IPS-11a (cell line): ENCODE measurements at regions not wholly inside any gene's neighbourhood (a gene's known extent, or its start where the extent isn't known, plus 50 kb on each side); places are given as distances from the start of the nearest gene placed in this dataset.

ENCODE experiments used
- H3K4me3 ChIP-seq: one replicate; pipeline ENCODE4 v1.5.1; 2013; ENCODE audit warnings: low read depth, low read length, control low read depth

DNA sequence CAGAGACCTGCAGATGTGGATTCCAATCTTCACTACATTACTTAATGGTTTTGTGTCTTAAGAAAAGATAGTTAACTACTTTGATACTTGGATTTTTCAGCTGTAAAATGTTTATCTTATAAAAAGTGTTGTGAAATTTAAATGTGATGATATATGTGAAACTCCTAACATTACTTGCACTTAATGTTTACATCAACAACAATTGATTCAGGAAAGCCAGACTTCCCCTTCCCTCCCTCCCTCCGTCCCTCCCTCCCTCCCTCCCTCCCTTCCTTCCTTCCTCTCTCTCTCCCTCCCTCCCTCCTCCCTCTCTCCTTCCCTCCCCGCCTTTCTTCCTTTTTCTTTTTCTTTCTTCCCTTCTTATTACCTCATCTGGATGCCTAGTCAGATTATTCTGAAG, 773.9 kb upstream of the FAM98A start:
- no peak overlapping the region for H3K4me3 ChIP-seq

DNA sequence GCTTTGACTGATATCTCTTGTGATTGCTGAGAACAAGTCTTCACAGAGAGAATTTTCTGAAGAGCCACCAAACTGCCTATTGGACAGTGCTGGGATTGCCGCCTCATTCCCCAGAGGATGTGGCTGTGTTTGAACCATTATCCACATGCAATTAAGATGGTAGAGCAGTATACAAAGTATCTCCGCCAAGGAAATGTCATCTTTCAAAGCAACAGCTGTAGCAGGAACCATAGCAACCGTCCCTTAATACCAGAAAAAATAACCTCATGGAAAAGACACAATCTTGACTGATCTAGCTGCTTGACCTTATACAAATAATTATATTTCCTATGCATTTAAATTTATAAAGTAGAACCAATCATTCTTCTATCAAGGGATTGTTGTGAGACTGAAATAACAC, 772.6 kb upstream of the FAM98A start:
- H3K4me3 ChIP-seq: no peak overlapping the region

GRCh38 chr2:34368304-34368703, 769.2 kb upstream of the FAM98A start:
- H3K4me3 ChIP-seq: no peak overlapping the region

- H3K4me3 ChIP-seq: no peak overlapping the region
Observed at GRCh38 chr2:34365932-34366331, 766.8 kb upstream of the FAM98A start.

GRCh38 chr2:34365512-34365911, 766.4 kb upstream of the FAM98A start:
- no peak overlapping the region for H3K4me3 ChIP-seq

GRCh38 chr2:34353509-34354113, 754.5 kb upstream of the FAM98A start:
- no peak overlapping the region for H3K4me3 ChIP-seq

DNA sequence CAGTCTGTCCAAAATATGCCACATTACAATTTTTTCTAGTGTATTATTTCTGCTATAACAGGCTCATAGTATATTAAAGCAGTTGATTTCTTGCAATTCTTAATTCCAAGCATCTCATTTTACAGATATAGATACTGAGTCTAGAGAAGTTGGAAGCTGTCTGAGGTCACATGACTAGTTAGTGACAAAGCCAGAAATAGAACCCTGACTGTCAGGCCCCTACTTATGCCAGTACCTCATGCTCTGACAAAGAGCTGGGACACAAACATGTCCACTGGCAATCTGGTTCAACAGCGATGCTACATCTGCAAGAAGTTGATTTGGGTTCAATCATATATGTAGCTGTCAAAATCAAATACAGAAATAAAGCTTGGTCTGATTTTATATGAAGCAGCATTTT, 750.4 kb upstream of the FAM98A start:
- no peak overlapping the region for H3K4me3 ChIP-seq

- H3K4me3 ChIP-seq: no peak overlapping the region
Observed at GRCh38 chr2:34345030-34345429, 745.9 kb upstream of the FAM98A start.

GRCh38 chr2:34340307-34340706, 741.2 kb upstream of the FAM98A start:
- H3K4me3 ChIP-seq: no peak overlapping the region

DNA sequence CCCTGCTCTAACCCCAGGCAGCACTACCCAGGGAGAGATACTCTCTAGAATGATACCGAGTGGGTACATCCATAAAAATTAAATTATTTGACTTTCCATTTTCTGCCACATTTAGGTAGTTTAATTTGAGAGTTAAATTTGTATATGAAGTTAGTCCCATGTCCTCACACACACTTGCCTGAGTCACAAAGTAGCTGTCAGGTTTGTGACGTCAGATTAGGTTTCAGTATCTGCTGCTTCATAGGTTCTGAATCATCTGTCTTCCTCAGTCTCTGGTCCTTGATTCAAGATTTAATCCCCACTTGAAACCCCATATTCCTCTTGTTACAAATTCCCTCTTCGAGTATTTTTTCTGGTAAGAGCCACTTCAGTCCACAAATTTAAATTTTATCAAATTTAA, 738.6 kb upstream of the FAM98A start:
- H3K4me3 ChIP-seq: no peak overlapping the region

DNA sequence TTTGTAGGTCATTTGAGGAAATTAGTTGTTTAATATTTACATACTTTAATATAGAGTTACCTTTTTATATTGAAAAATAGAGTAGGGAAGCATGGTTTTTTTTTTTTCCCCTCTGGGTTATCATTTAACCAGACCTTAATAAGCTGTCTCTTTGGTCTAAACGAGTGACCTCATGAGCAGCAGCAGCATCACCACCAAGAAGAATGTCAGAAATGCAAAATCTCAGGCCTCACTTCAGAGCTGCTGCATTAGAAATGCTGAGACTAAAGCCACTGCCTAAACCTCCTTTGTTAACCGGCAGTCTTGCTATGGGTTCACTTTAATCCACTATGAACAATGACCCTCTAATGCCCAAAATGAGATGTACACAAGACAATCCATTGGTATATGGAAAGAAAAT, 733.7 kb upstream of the FAM98A start:
- H3K4me3 ChIP-seq: no peak overlapping the region

GRCh38 chr2:34320056-34320455, 721.0 kb upstream of the FAM98A start:
- H3K4me3 ChIP-seq: no peak overlapping the region

- no peak overlapping the region for H3K4me3 ChIP-seq
Observed at GRCh38 chr2:34317797-34318196, 718.7 kb upstream of the FAM98A start.

DNA sequence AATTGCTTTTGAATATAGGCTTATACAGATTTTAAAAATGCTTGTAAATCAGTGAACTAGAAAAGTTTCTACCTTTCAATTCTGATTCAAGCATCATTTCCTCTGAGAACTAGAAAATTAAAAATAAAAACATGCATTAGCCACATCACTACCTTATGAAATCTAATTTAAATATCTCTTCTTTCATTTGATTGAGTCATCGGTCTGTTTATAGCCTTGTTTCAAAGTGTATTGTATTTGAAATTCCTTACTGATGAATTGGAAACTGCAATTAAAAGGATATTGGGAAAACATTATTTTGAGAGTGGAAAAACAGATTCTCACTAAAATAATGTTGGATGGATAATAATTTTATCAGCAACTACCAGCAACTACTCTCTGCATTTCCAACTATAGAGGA, 717.7 kb upstream of the FAM98A start:
- no peak overlapping the region for H3K4me3 ChIP-seq

DNA sequence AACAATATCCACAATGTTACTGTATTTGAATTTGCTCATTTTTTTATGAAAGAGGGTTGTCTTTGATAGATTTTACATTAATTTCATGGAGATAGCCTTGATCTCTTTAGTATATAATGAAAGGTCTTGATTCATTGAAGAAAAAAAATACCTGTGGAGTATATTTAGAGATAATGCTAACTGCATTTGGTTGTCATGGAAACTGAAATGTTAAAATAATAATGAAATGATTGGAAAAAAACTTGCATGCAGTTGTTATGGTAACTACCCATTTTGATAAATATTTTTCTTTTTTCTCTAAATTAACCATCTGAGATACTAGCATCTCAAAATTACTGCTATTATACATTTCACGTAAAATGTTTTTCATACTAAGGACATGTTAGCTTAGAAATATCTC, 712.7 kb upstream of the FAM98A start:
- H3K4me3 ChIP-seq: no peak overlapping the region

- H3K4me3 ChIP-seq: no peak overlapping the region
Observed at GRCh38 chr2:34308140-34308539, 709.0 kb upstream of the FAM98A start.

DNA sequence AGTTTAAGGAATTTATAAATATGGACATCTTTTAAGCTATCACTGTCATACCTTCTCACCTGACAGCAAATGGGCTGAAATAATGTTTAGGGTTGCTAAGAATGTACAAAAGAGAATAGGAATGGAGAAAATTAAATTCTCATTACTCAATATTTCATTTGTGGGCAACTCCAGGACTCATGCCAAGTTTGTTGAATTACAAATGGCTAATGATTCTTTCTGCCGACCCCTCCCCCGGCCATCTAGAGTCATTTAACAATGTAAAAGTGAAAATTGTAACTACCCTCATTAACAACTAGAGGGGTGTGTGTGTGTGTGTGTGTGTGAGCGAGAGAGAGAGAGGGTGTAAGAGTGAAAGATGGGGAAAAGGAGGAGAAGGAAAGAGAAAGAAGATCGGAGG, 708.5 kb upstream of the FAM98A start:
- H3K4me3 ChIP-seq: no peak overlapping the region

- H3K4me3 ChIP-seq: no peak overlapping the region
Observed at GRCh38 chr2:34306745-34307144, 707.6 kb upstream of the FAM98A start.

GRCh38 chr2:34305587-34305986, 706.5 kb upstream of the FAM98A start:
- H3K4me3 ChIP-seq: no peak overlapping the region

DNA sequence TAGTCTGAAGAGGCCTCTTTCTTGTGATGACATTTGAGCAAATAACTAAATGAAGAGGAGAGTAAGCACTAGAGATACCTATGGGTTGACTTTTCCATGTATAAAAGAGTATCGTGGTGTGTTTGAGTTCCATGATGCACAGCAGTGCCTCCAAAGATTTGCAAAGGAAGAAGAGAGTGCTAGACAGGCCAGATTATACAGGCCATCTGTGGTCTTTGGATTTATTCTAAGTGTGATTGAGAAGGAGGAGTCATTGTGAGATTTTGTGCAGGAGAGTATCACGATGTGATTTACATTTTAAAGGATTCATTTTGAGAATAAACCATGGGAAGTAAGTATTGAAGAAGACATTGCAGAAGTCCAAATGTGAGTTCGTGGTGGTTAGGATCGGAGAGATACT, 695.9 kb upstream of the FAM98A start:
- no peak overlapping the region for H3K4me3 ChIP-seq

GRCh38 chr2:34291076-34291475, 692.0 kb upstream of the FAM98A start:
- no peak overlapping the region for H3K4me3 ChIP-seq

DNA sequence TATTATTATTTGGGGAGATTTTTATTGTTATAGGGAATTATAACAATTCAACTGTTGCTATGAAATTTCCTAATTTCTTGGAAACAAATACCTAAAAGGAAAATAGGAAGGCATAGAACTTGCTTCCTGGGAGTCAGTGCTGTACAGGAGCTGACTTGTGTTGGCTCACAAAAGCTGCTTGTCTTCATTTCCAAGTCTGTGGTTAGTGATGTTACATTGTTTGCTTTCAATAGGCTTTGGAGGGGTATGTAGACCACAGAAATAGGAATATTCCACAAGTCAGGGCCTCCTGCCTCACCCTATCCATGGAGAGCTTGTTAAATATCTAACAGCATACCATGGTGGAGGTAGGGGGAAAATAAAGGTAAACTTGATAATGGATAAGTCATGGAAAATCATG, 688.9 kb upstream of the FAM98A start:
- no peak overlapping the region for H3K4me3 ChIP-seq

DNA sequence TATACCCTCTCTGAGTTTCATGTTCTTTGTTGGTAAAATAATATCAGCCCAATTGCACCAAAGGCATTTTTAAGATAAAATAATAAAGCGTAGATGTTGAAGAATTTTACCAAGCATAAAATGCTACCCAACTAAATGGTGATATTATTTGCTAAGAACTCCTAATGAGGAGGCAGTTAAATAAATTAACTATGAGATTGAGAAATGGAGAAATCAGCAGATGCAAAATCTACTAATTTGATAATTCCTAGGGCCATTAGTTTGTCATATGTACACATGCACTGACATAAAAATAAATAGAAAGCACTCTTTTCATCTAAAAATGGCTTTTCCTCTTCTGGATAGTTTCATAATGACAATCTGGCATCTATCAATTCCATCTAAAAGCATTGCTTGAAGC, 681.5 kb upstream of the FAM98A start:
- H3K4me3 ChIP-seq: no peak overlapping the region
